Cardiac muscle cell (in vitro differentiated cells and primary cell): ENCODE measurements at regions not wholly inside any gene's neighbourhood (a gene's known extent, or its start where the extent isn't known, plus 50 kb on each side); places are given as distances from the start of the nearest gene placed in this dataset.

Source experiments
- DNase-seq, 2 donors: peaks; one replicate each; pipeline versions ENCODE4 v3.0.0 to v3.0.0-alpha.2; 2010 to 2017; ENCODE audit warnings: low read depth in 1 of 2, low spot score in 1 of 2
- H3K27ac ChIP-seq: fragments of 200-600 bp; sonication (generic); 2 replicates; pipeline ENCODE4 v1.5.1; 2016
- H3K27me3 ChIP-seq: fragments of 200-600 bp; sonication (generic); 2 replicates; pipeline ENCODE4 v1.6.0; 2016; ENCODE audit warnings: control low read depth
- H3K36me3 ChIP-seq: fragments of 200-600 bp; sonication (generic); 2 replicates; pipeline ENCODE4 v1.5.1; 2016; ENCODE audit warnings: control low read depth
- H3K4me1 ChIP-seq: fragments of 200-600 bp; sonication (generic); 2 replicates; pipeline ENCODE4 v1.8.1; 2017; ENCODE audit warnings: low read depth, mild to moderate bottlenecking, mixed run types
- H3K4me3 ChIP-seq: fragments of 200-600 bp; sonication (generic); 2 replicates; pipeline ENCODE4 v1.5.1; 2016; ENCODE audit warnings: mild to moderate bottlenecking
- H3K9me3 ChIP-seq: fragments of 200-600 bp; sonication (generic); 2 replicates; pipeline ENCODE4 v1.5.1; 2017; ENCODE audit warnings: low read depth, mild to moderate bottlenecking, control low read depth
- CTCF ChIP-seq: IDR thresholded peaks from 2 replicates; pipeline ENCODE4 v1.5.1; 2012; ENCODE audit warnings: low read depth, mild to moderate bottlenecking, low read length

DNA sequence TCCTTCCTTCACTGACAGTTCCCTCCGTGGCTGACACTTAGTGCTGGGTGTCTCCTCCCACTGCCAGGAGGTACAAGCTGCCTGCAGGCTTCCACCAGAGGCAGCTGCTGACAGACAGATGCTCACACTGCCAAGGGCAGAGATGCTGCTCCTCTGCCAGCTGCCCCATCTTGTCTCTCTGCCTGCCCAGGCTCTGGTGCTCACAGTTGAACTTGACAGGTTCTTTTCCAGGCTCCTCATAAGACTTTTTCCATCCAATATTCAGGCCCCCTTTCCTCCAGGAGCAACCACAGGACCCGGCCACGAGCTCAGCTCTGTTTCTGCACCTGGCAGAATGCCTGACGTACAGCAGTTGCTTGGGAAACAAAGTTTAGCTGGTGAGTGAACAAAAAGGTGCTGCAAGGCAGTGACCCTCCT lies 79.8 kb downstream of the PSMB1 start:
- no peak for DNase-seq
- Histone ChIP-seq H3K27me3 (no peaks in the 10 kb centered on the region), H3K36me3 (no peaks in the 10 kb centered on the region), H3K4me3 (no peak overlapping the region), H3K27ac (no peak overlapping the region), H3K4me1 (peaks cover 21% of the 10 kb centered on the region), H3K9me3 (no peaks in the 10 kb centered on the region)
- TF ChIP-seq CTCF, result no peak

DNA sequence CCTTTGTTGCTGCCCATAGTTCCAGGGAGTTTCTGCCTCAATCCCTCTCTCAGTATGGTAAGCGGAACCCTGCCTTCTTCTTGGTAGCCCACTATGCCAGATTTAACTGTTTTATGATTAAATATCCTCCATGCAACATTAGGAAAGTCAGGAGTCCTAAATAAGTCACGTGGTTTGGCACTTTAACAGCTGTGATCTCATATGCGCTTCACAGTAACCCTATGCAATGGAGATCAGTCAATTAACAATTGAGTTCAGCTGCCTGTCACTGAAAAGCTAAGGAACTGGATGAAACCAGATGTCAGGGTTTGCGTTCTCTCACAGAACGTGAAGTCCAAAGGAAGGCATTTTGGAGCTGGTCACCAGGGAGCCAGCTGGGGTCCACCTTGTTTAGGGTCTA lies 81.6 kb downstream of the PSMB1 start:
- no peak for DNase-seq
- H3K27me3 ChIP-seq, result no peaks in the 10 kb centered on the region
- H3K27ac ChIP-seq, result no peak overlapping the region
- TF ChIP-seq CTCF, result no peak
- H3K4me3 ChIP-seq, result no peak overlapping the region
- H3K9me3 ChIP-seq, result no peaks in the 10 kb centered on the region
- H3K36me3 ChIP-seq, result no peaks in the 10 kb centered on the region
- H3K4me1 ChIP-seq, result peaks cover 21% of the 10 kb centered on the region

DNA sequence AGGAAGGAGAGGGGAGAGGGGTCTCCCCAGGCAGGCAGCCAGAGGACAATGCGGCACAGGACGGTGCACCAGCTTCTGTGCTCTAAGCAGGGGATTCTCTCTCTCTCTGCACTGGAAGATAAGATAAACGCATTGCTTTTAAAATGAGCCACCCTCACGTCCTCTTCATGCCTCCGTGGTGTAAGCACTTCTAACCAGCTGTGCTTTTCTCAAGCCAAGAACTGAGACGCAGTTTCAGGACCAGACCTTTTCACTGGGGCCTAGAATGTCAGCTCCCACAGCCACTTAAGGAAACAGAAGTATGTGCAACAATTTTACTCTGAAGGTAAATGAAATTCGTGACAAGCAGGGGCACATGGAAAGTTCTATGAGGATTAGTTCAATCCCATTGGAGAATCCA lies 82.4 kb downstream of the PSMB1 start:
- Histone ChIP-seq H3K9me3 (no peaks in the 10 kb centered on the region), H3K27me3 (no peaks in the 10 kb centered on the region), H3K36me3 (no peaks in the 10 kb centered on the region), H3K27ac (peak overlapping the region; percentile 15), H3K4me3 (no peak overlapping the region), H3K4me1 (peaks cover 21% of the 10 kb centered on the region)
- no peak for TF ChIP-seq CTCF
- peak; percentile 33 to 34 for DNase-seq

GRCh38 chr6:170464524-170464979 lies 88.6 kb downstream of the PSMB1 start:
- no peak for TF ChIP-seq CTCF
- peak overlapping the region; percentile 96 for H3K27ac ChIP-seq
- H3K27me3 ChIP-seq, result no peaks in the 10 kb centered on the region
- no peaks in the 10 kb centered on the region for H3K36me3 ChIP-seq
- no peak for DNase-seq
- H3K9me3 ChIP-seq, result no peaks in the 10 kb centered on the region
- peaks cover 32% of the 10 kb centered on the region for H3K4me1 ChIP-seq
- H3K4me3 ChIP-seq, result no peak overlapping the region

DNA sequence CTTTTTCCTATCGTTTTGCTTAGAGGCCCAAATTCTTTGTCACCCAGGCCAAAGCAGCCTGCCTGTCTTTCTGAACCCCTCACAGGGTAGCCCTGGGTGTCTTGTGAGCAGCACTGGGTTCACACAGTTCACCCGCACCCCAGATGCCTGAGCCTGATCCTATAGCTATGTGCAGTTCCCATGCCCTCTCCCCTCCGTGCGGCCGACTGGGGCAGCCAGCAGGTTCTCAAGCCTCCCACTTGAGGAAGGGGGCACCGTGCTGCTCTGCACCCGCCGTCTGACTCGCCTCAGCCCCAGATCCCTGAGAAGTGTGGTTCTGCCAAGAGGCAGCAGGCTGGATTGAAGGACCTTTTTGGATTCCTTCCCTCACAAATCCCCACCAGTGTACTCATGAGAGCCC lies 89.0 kb downstream of the PSMB1 start:
- no peak overlapping the region for H3K4me3 ChIP-seq
- no peaks in the 10 kb centered on the region for H3K27me3 ChIP-seq
- peaks cover 32% of the 10 kb centered on the region for H3K4me1 ChIP-seq
- H3K27ac ChIP-seq, result peak overlapping the region; percentile 96
- TF ChIP-seq CTCF, result no peak
- no peak for DNase-seq
- H3K9me3 ChIP-seq, result no peaks in the 10 kb centered on the region
- no peaks in the 10 kb centered on the region for H3K36me3 ChIP-seq

DNA sequence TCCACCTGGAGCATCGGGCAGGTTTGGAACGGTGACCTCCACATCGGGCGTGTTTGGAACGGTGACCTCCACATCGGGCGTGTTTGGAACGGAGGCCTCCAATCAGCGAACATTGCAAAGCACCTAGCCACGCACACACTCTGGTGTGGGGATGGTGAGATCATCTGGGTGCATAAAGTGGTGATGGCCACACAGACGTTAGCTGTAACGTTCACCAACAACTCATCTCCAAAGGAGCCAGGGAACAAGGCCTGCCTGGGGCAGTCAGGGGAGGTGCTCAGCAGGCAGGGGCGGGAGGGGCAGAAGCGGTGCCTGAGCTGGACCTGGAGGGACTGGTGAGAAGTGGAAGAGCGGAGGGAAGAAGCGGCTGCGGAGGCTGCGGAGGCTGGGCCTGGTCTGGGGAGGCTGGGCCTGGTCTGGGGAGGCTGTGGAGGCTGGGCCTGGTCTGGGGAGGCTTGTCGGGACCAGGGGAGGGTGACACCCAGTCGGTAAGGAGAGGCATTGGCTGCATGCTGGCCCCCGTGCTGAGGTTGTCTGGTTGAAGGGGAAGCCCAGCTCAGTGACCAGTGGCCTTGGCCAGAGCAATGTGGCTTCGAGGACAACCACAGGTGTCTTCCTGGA lies 89.9 kb downstream of the PSMB1 start:
- Histone ChIP-seq H3K4me1 (peaks cover 32% of the 10 kb centered on the region), H3K27ac (peak overlapping the region; percentile 96), H3K27me3 (no peaks in the 10 kb centered on the region), H3K36me3 (no peaks in the 10 kb centered on the region), H3K4me3 (no peak overlapping the region), H3K9me3 (no peaks in the 10 kb centered on the region)
- DNase-seq, result no peak
- TF ChIP-seq CTCF, result no peak
